ENCODE measurements at regions not wholly inside any gene's neighbourhood (a gene's known extent, or its start where the extent isn't known, plus 50 kb on each side); places are given as distances from the start of the nearest gene placed in this dataset.

DNA sequence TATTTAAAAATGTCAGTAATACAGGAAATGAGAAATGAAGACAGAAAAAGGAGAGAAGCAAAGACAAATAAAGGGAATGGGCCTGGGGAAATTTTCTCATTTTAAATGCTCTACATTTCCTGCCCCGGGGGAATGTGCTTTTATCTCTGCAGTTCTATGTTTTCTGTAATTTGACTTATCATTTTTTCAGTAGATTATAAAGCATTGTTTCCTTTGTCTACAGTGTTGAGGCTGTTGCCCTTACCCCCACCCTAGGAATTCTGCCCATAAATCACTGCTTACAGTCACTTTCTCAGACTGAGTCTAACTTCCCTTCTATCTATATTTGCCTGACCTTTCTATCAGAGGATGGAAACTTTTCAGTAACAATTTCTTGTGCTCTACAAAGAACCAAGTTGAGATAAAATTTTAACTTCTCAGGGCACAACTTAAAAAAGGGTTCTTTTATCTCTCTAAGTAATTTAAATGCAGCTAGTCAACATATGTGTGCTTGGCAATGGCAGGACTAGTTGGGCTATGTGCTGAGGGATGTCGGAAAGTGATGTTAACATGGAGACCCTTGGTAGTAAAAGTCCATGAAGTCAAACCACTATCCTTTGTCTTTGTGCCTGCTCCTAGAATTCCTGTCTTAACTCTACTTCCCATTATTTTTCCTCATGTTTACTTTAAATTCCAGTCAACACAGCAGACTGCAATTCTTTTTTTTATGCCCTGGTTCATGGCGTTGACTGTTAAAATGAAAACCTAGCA, 146.5 kb upstream of the MMADHC start:
- ATAC-seq, result peak in 2 of 4 donors; percentile 58 to 65
- intact Hi-C loops (cut with DNase I), result no loop called here

GRCh38 chr2:149732730-149733290, 145.2 kb upstream of the MMADHC start:
- TF ChIP-seq, protein P1, sequence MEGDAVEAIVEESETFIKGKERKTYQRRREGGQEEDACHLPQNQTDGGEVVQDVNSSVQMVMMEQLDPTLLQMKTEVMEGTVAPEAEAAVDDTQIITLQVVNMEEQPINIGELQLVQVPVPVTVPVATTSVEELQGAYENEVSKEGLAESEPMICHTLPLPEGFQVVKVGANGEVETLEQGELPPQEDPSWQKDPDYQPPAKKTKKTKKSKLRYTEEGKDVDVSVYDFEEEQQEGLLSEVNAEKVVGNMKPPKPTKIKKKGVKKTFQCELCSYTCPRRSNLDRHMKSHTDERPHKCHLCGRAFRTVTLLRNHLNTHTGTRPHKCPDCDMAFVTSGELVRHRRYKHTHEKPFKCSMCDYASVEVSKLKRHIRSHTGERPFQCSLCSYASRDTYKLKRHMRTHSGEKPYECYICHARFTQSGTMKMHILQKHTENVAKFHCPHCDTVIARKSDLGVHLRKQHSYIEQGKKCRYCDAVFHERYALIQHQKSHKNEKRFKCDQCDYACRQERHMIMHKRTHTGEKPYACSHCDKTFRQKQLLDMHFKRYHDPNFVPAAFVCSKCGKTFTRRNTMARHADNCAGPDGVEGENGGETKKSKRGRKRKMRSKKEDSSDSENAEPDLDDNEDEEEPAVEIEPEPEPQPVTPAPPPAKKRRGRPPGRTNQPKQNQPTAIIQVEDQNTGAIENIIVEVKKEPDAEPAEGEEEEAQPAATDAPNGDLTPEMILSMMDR (IDR thresholded peaks at IDR 0.05), result no peak
- intact Hi-C loops (cut with DNase I), result no loop called here
- H3K9me3 ChIP-seq, result no peaks in the 10 kb centered on the region
- H3K27ac ChIP-seq, result no peak overlapping the region
- DNase-seq (no peak), FAIRE-seq (no peak), ATAC-seq (no peak)
- WGBS, 2 donors, result 88 to 100% methylated on average over 1 of the region's 1 CpG
- no peaks in the 10 kb centered on the region for H3K36me3 ChIP-seq
- H3K4me3 ChIP-seq, result no peak overlapping the region
- H3K4me1 ChIP-seq, result no peaks in the 10 kb centered on the region
- no peaks in the 10 kb centered on the region for H3K27me3 ChIP-seq

More for the DNA sequence above, 146.5 kb upstream of the MMADHC start:
- H3K27me3 ChIP-seq, result no peaks in the 10 kb centered on the region
- H3K27ac ChIP-seq, result no peak overlapping the region
- H3K9me3 ChIP-seq, result no peaks in the 10 kb centered on the region
- TF ChIP-seq, protein P1 (IDR thresholded peaks at IDR 0.05), result no peak
- no peak overlapping the region for H3K4me3 ChIP-seq
- 54 to 57% methylated on average over 3 of the region's 3 CpGs for WGBS, 2 donors
- no peak for FAIRE-seq
- H3K4me1 ChIP-seq, result no peaks in the 10 kb centered on the region
- DNase-seq, result no peak
- H3K36me3 ChIP-seq, result no peaks in the 10 kb centered on the region

DNA sequence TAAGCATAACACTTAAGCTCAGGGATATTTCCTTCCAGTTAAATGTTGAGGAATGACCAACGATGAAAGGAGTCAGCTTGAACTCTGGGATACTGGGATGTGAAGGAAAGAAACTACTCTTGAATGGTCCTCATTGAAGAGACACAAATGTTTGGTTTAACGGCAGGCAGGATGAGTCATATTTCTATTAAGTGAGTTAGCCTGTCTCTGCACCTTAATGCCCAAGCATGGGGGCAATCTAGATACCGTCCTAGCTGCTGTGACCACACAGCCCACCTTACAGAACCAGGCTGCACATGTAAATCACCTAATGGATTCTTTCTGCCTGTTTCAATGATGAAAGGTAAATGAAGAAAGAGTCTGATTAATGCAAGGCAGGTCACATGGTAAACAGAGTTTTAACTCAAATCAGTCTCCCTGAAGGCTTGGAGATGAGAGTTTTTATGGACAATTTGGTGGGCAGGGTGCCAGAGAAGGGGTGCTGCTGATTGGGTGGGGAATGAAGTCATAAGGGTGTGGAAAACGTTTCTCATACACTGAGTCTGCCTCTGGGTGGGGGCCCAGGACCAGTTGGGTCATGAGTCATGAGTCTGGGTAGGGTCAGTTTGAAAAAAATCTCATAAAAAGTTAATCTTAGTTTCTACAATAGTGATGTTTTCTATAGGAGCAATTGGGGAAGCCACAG, 144.6 kb upstream of the MMADHC start:
- intact Hi-C loops (cut with DNase I), result no loop called here
- 61 to 78% methylated on average over 4 of the region's 4 CpGs for WGBS, 2 donors
- Histone ChIP-seq H3K27me3 (no peaks in the 10 kb centered on the region), H3K4me1 (no peaks in the 10 kb centered on the region), H3K36me3 (no peaks in the 10 kb centered on the region), H3K27ac (no peak overlapping the region), H3K9me3 (no peaks in the 10 kb centered on the region), H3K4me3 (no peak overlapping the region)
- no peak for FAIRE-seq
- no peak for ATAC-seq
- TF ChIP-seq, protein P1 (IDR thresholded peaks at IDR 0.05), result no peak
- no peak for DNase-seq

DNA sequence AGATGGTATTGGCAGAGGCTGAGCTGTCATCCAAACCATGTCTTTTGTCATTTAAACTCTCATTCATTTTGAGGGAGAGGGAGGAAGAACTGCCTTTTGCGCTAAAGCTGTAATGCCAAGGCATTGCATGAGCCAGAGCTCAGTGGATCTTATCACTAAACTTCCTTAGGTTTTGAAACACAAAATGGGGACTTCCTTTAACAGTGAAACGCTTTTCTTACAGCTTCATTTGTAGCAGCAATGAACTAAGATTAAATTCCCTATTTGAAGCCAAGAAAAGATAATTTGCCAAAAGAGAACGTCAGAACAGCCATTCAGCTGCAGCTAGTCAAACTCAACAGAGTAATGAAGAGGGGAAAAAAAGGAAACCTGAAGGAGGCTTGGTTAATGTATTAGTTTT, 143.5 kb upstream of the MMADHC start:
- no peaks in the 10 kb centered on the region for H3K4me1 ChIP-seq
- intact Hi-C loops (cut with DNase I), result no loop called here
- DNase-seq (no peak), FAIRE-seq (no peak), ATAC-seq (no peak)
- WGBS, 2 donors, result 54 to 63% methylated on average over 3 of the region's 3 CpGs
- H3K4me3 ChIP-seq, result no peak overlapping the region
- H3K36me3 ChIP-seq, result no peaks in the 10 kb centered on the region
- no peaks in the 10 kb centered on the region for H3K9me3 ChIP-seq
- H3K27ac ChIP-seq, result no peak overlapping the region
- H3K27me3 ChIP-seq, result no peaks in the 10 kb centered on the region
- TF ChIP-seq, protein P1 (IDR thresholded peaks at IDR 0.05), result no peak

DNA sequence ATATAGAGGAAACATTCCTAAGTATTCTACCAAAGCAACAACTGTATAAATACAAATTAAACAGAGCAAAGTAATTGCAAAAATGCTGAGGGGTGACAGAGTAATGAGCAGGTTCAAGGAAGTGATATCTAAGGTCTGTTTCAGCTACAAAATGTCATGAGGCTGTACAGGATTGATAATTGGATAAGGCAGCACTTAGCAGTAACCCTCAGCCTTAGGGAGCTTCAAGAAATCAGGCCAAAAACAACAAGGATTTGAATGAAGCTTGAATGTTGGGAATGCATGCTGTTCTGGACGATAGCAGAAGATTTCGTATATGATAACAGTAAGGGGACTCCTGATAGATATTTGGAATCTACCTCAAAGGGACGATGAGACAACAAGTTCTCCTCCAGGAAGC, 142.0 kb upstream of the MMADHC start:
- no peaks in the 10 kb centered on the region for H3K36me3 ChIP-seq
- H3K27ac ChIP-seq, result no peak overlapping the region
- no peak for FAIRE-seq
- ATAC-seq, result no peak
- no peaks in the 10 kb centered on the region for H3K9me3 ChIP-seq
- no peaks in the 10 kb centered on the region for H3K27me3 ChIP-seq
- intact Hi-C loops (cut with DNase I), result no loop called here
- no peak for DNase-seq
- no peaks in the 10 kb centered on the region for H3K4me1 ChIP-seq
- no peak overlapping the region for H3K4me3 ChIP-seq
- TF ChIP-seq, protein P1 (IDR thresholded peaks at IDR 0.05), result no peak
- WGBS, 2 donors, result 71 to 72% methylated on average over 3 of the region's 3 CpGs
